Mucosa of descending colon (tissue), 3 donors: ENCODE measurements at regions not wholly inside any gene's neighbourhood (a gene's known extent, or its start where the extent isn't known, plus 50 kb on each side); places are given as distances from the start of the nearest gene placed in this dataset.
A peak's percentile ranks its signal among the peaks of the same experiment; 100 is the strongest.

Experiments
- ATAC-seq: fragments of 200-7000 bp; cut with Tn5 transposase; one replicate; pipeline ENCODE4 v1.9.1; 2020; ENCODE audit warnings: mild to moderate bottlenecking, moderate library complexity
- DNase-seq, 3 donors: peaks; one replicate each; pipeline ENCODE4 v3.0.0-alpha.2; 2020
- H3K36me3 ChIP-seq: fragments of 200-600 bp; one replicate; pipeline ENCODE4 v1.8.0; 2021; ENCODE audit warnings: low read depth, mild to moderate bottlenecking
- H3K4me1 ChIP-seq: fragments of 200-600 bp; one replicate; pipeline ENCODE4 v1.8.0; 2021; ENCODE audit warnings: low read depth, mild to moderate bottlenecking
- H3K4me3 ChIP-seq: fragments of 200-600 bp; one replicate; pipeline ENCODE4 v1.8.0; 2021; ENCODE audit warnings: mild to moderate bottlenecking
- H3K9me3 ChIP-seq: fragments of 200-600 bp; one replicate; pipeline ENCODE4 v1.8.0; 2021; ENCODE audit warnings: mild to moderate bottlenecking
- CTCF ChIP-seq: fragments of 200-600 bp; IDR thresholded peaks from one replicate; pipeline ENCODE4 v1.8.0; 2022; ENCODE audit warnings: antibody characterized with exemption, mild to moderate bottlenecking
- intact Hi-C, 2 donors: fragments of 100-400 bp; cut with DNase I in 1 of 2; cut with micrococcal nuclease in 1 of 2; formaldehyde crosslinking; loops; one replicate each; pipeline versions ENCODE4 v1.11.0 to v1.11.1; 2022; cut with DNase I, micrococcal nuclease
- donor health status: DM: no; HTN: no; CAD: no; lungs with moderate emphysema.
- donor health status: DM: no; HTN: no; CAD: no.
- donor health status: DM: no; HTN: yes; CAD: no.

DNA sequence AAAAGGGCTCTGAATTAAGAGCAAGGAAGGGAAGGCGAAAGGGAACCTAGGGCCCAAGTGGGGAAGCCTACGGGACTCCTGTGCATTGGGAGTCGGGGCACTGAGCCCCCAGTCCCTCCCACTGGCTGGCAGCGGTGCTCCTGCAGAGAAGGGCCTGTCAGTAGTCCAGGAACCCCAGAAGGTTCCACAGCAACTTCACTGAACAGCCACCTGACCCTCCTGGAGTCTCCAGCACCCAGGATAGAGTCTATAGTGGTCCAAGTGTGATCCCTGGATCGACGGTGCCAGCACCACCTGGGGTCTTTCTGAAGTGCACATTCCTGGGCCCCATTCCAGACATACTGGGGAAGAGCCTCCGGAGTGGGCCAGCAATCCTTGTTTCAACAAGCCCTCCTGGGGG, 100.0 kb upstream of the B3GAT1 start:
- H3K4me3 ChIP-seq = no peak overlapping the region
- no peaks in the 10 kb centered on the region for H3K36me3 ChIP-seq
- no peak for TF ChIP-seq CTCF
- peaks cover 12% of the 10 kb centered on the region for H3K4me1 ChIP-seq
- H3K9me3 ChIP-seq = no peaks in the 10 kb centered on the region
- ATAC-seq = no peak
- peak in 1 of 3 donors; percentile 12 for DNase-seq
- intact Hi-C loops = no loop called here

DNA sequence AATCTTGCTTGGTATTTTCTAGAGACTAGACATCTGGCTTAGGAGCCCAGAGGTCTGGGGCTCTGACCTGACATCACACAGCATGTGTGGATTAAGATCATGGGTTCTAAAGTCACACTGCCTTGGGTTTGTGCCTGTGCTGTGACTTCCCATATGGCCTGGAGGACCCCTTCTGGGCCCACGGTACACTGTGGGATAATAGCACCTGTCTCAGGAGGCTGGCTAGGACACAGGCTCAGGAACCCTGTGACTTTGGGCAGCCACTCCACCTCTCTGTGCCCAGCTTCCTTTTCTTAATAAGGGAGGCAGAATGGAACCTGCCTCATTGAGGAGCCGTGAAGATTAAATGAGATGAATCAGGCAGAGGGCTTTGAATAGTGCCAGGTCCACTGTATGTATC, 99.2 kb upstream of the B3GAT1 start:
- Histone ChIP-seq H3K36me3 (no peaks in the 10 kb centered on the region), H3K9me3 (no peaks in the 10 kb centered on the region), H3K4me3 (no peak overlapping the region), H3K4me1 (peaks cover 10% of the 10 kb centered on the region)
- ATAC-seq (no peak), DNase-seq (no peak)
- intact Hi-C loops = no loop called here
- no peak for TF ChIP-seq CTCF

GRCh38 chr11:134510233-134511040, 98.4 kb upstream of the B3GAT1 start:
- intact Hi-C loops = no loop called here

DNA sequence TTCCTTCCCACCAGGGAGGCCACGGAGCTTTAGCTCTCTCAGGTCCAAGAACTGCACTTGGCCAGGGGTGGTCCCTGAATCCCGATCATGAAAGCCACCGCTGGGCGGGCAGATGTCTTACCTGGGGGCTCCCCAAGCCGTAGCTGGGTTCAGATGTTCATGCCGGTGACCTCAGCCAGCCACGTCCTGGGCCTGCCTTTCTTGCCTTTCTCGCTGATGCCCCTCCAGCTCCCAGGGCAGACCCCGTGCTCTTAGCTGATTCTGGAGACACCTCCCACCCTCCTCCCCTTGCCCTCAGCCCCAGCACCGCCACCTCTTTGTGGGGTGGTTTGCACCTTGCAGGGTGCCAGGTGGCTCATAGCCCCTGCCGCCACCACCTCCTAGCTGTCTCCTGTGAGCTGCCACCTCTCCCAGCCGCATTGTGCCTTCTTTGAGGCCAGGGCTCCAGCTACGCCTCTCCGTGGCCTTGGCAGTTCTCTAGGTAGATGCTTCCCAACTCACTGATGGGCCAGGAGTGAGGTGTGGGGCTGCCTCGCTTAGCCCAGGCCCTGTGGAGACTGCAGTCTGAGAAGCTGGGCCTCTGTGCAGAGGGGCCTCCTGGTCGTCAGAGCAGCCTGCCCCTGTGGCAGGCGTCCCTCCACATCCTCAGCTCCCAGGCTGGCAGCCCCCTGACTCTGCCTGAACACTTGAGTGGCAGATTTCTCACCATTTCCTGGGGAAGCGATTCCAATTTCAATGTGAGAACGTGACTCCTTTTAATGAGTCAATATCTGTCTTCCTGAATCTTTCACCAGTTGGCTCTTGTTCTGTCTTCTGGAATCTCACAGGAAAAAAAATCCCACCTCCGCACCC, 97.6 kb upstream of the B3GAT1 start:
- intact Hi-C loops = no loop called here
- DNase-seq (peak in 1 of 3 donors; percentile 28), ATAC-seq (no peak)
- no peak overlapping the region for H3K4me3 ChIP-seq
- no peaks in the 10 kb centered on the region for H3K4me1 ChIP-seq
- no peaks in the 10 kb centered on the region for H3K9me3 ChIP-seq
- no peak for TF ChIP-seq CTCF
- no peaks in the 10 kb centered on the region for H3K36me3 ChIP-seq

More at GRCh38 chr11:134510233-134511040, 98.4 kb upstream of the B3GAT1 start:
- DNase-seq = peak in 1 of 3 donors; percentile 40
- Histone ChIP-seq H3K36me3 (no peaks in the 10 kb centered on the region), H3K4me3 (no peak overlapping the region), H3K9me3 (no peaks in the 10 kb centered on the region), H3K4me1 (peaks cover 7% of the 10 kb centered on the region)
- ATAC-seq = no peak
- TF ChIP-seq CTCF = no peak

- no peak for ATAC-seq
- no peaks in the 10 kb centered on the region for H3K9me3 ChIP-seq
- peak in 1 of 3 donors; percentile 27 for DNase-seq
Observed at GRCh38 chr11:134508219-134508990, 96.4 kb upstream of the B3GAT1 start.

More at GRCh38 chr11:134508219-134508990, 96.4 kb upstream of the B3GAT1 start:
- TF ChIP-seq CTCF = no peak
- Histone ChIP-seq H3K36me3 (no peaks in the 10 kb centered on the region), H3K4me1 (no peaks in the 10 kb centered on the region), H3K4me3 (no peak overlapping the region)
- intact Hi-C loops = no loop called here
